GM18868 (cell line): ENCODE measurements at regions not wholly inside any gene's neighbourhood (a gene's known extent, or its start where the extent isn't known, plus 50 kb on each side); places are given as distances from the start of the nearest gene placed in this dataset.
"Not testable (repeated sequence)": the region's sequence is repeated elsewhere in the genome, so short reads cannot be mapped to it uniquely, and the experiment has no call there.

ENCODE experiments used
- ATAC-seq: cut with Tn5 transposase; IDR thresholded peaks from one replicate; pipeline ENCODE4 v1.9.1; 2021; ENCODE audit warnings: mild to moderate bottlenecking, moderate library complexity; ENCODE audit not compliant: unreplicated experiment

DNA sequence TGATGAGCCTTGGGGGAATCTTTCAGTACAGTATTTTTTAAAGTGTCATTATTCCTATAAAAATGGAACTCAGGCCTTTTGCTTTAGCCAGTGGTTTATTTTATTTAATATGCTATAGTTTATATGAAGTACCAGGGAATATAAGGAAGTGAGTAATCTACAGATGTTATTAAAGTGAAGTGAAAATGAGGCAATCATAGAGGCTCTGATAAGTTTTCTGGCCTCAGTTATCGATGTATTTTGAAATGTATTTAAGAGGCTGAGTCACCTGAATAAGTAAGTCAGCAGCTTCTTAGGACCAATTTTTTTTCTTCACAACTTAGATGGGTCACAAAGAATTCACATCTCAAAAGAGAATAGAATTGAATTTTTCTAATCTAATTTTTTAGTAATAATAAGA is 829.0 kb downstream of the DNAH5 start:
- no peak for ATAC-seq

DNA sequence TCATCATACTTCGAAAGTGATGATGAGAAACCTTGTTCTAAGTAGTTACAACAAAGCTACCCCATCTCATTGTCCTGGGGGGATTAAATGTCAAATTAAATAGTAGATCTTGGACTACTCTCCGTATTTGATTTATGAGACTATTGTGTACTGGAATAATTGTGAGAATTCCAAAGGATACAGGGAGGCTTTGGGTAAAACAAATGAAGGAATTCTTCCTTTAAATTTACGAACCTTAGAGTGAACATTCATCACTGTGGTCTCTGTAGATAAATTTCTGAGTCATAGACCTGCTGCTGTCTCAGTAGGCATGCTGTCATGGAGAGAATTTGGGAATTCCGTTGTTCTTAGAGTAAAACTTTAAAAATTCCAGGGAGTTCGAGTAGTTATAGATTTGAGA is 836.2 kb downstream of the DNAH5 start:
- no peak for ATAC-seq

DNA sequence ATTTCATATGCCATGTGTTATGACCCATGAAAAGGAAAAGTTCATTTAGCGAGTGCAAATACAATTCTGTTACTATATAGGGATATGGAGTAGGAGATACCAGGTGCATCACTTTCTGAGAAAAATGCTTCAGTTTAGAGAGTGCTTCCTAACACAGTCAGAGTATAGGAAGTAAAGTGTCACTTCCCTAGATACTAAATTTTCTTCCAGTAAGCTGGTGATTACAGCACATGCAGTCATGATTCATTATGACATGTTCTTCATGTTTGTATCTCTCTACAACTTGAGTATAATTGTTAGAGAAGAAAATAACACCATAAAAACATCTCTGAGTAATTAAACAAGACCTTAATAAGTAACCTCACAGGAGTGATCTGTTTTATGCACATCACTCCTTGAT is 837.0 kb downstream of the DNAH5 start:
- ATAC-seq: no peak

DNA sequence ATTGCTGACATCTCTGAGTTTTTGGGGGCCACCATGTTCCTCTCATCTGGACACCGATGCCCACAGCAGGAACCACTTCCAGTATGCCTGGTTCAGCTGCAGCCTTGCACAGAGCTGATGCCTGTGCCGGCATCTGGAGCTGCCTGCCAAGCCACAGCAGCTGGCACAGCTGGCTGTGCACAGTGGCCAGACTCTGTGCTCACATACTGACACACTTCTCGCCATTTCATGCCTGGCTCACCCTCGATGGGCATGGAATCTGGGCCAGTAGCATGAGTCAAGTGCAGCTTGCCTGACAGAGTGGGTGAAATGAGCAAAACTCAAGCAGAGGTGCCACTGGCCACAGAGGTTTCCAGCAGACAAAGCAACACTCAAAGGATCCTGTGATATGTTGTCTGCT is 863.4 kb downstream of the DNAH5 start:
- ATAC-seq: no peak

GRCh38 chr5:13072936-13073335 is 871.6 kb downstream of the DNAH5 start:
- not testable (repeated sequence) for ATAC-seq

- ATAC-seq: no peak
Observed at GRCh38 chr5:13063088-13063487, 881.4 kb downstream of the DNAH5 start.

GRCh38 chr5:13045897-13046551 is 898.5 kb downstream of the DNAH5 start:
- no peak for ATAC-seq

DNA sequence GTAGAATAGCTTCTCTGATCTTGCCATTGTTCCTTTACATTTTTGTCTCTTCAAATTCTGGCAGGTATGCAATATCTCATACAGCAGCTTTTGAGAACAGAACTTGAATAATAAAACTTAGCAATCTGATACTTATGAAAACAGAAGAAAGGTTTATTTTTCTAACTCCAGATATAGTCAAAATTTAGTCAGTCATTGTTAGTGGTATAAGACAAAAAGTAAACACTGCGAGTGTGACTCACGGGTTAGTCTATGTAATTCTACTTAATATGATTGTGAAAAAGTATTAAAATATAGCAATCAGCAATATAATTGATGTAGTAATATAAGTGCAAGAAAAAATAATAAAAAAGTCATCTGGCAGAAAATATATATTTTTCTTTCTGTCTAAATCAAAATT is 910.4 kb downstream of the DNAH5 start:
- no peak for ATAC-seq

- ATAC-seq: no peak
Observed at GRCh38 chr5:13029211-13029610, 915.3 kb downstream of the DNAH5 start.

DNA sequence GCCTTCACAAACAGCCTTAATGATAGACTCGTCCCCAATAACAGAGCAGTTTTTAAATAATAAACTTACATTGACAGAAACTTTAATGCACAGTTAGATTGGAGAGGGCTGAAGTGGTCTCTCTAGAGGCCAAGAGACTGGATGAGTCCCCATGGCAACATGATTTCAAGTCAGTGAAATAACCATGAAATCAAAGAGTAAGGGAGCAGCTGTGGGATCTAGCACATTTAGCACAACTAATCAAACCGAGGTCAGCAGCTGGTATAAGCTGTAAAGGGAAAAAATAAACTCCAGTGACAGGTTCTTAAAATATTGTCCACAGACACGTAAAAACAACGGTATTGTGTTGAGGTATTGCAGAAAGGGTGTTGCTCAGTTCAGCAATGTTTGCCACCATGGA is 916.6 kb downstream of the DNAH5 start:
- ATAC-seq: no peak

- ATAC-seq: no peak
Observed at GRCh38 chr5:13019729-13020128, 924.8 kb downstream of the DNAH5 start.

- ATAC-seq: no peak
Observed at GRCh38 chr5:13003457-13003856, 941.0 kb downstream of the DNAH5 start.

- ATAC-seq: no peak
Observed at GRCh38 chr5:12999667-13000066, 944.8 kb downstream of the DNAH5 start.

DNA sequence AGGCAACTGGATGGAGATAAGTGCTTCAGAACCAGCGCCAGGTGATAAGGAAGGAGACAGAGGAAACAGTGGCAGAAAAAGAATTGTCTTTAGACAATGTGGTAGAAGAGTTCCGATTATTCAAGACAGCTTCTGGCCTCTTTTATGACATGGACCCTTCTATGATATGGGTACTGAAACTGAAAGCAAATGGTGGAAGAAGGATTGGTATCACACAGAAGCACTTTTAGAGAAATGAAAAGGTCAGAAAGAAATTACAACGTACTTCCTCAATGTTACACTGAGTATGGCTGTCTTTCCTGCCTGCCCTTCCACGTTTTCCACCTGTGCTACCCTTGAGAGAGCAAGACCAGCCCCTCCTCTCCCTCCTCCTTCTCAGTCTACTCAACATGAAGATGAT is 959.3 kb downstream of the DNAH5 start:
- ATAC-seq: no peak

GRCh38 chr5:12974856-12975255 is 969.6 kb downstream of the DNAH5 start:
- ATAC-seq: no peak

GRCh38 chr5:12965804-12966203 is 978.7 kb downstream of the DNAH5 start:
- ATAC-seq: no peak

DNA sequence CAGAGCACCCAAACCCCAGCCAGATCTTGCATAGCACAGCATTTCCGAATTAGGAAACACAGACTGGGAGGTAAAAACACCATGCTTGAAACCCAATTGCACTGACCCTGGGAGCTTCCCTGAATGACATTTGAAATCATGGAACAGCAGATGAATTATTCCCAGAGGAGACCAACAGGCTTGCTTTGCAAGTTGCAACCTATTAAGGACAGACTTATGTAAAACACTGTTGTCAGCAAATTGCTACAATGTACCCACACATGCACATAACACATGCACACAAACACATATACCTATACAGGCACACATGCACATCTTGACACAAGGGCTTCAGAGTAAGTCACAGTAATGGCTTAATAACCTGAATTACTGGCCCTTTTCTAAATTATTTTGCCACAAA is 984.8 kb downstream of the DNAH5 start:
- ATAC-seq: no peak

- ATAC-seq: no peak
Observed at GRCh38 chr5:12952409-12952808, 992.1 kb downstream of the DNAH5 start.

DNA sequence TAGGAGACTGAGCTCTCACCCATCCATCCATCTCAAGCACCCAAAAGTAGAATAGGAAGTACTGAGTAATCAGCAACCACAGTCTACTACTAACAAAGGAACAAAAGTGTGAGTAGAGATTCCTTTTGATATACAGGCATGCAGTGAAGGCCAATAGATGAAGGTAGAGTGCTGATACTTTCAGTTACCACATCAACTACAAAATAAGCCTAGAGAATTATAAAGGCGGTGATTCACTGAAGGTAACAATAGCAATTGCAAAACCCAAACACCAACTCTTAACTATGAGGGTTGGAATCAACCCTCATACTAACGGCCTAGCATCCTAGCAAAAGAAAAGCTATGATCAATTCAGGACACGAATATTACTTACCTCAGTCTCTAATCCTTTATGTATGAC is 992.6 kb downstream of the DNAH5 start:
- ATAC-seq: no peak

DNA sequence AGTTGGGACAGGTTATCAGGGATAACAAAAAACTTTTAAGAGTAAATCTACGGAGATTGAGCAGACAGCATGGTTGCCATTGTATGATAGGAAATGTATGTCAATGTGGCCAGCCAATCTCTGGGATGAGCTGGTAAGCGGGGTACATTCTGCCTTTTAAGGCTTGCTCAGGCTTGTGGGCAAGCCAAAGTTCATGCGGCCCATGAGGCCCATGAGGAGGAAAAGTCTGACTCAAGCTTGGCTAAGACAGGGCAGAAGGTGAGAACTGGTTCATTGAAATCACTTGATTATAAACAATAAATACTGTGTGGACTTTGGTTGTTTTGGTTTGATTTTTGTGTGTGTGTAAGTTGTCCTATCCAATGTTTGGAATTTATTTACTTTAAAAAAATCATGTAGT is 997.1 kb downstream of the DNAH5 start:
- no peak for ATAC-seq

- not testable (repeated sequence) for ATAC-seq
Observed at GRCh38 chr5:12945477-12945876, 999.0 kb downstream of the DNAH5 start.

DNA sequence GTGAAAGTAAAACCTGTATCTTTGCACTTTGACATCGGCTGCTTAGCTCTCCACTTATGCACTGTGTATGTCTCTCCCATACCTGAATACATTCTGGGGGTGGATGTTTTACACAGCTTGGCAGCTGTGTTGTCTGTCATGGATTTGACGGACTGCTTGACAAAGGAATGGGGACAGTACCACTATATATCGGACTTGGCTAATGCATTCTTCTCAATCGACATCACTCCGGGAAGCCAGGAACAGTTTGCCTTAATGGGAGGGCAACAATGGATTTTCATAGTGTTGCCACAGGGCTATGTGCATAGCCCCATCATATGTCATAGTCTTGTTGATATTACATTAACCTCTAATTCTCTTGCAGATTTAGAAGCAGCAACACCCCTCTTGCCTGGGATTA is 1008.3 kb downstream of the DNAH5 start:
- ATAC-seq: no peak

GRCh38 chr5:12934722-12935121 is 1009.8 kb downstream of the DNAH5 start:
- ATAC-seq: no peak
